ENCODE measurements at regions not wholly inside any gene's neighbourhood (a gene's known extent, or its start where the extent isn't known, plus 50 kb on each side); places are given as distances from the start of the nearest gene placed in this dataset.

- no peak for DNase-seq
Measured at GRCh38 chr1:48052923-48053291, 55.7 kb upstream of the TRABD2B start.

- DNase-seq: no peak
Measured at GRCh38 chr1:48051466-48052126, 54.4 kb upstream of the TRABD2B start.

GRCh38 chr1:48049823-48050535, 52.8 kb upstream of the TRABD2B start:
- no peak for DNase-seq

DNA sequence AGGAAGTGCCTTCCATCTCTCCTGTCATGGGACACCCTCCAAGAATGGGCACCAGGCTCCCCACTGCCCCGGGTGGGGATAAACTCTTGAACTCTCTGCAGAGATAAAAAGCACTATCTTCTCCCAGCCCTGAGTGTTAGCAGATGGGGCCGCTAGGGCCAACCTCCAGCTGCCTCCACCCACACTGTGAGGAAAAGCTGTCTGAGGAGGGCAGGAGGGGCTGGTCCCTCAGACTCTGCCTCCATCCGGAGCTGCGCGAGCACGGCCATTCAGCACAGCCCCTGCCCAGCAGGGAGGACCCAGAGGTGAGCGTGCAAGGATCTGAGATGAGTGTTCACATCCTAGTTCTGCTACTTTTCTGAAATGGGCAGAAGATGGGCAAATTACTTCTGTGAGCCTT, 51.8 kb upstream of the TRABD2B start:
- no peak for DNase-seq

DNA sequence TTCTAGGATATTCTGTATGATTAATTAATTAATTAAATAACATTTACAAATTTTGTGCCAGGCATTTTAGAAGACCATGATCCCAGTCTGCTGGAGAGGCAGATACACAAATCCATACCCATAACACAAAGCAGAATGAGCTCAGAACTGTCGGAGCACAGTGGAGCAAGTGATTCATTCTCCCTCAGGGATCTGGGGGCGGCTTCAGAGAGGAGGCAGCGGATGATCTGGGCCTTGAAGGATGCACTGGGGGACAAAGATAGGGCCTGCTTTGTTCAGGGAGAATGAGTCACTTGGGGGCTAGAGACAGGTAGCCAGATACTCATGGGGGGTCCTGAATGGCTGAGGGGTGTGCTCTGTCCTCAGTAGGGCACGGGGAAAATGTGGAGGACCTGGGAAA, 50.9 kb upstream of the TRABD2B start:
- DNase-seq: no peak

- no peak for DNase-seq
Measured at GRCh38 chr1:48047116-48047515, 49.9 kb upstream of the TRABD2B start.
